ENCODE measurements at regions not wholly inside any gene's neighbourhood (a gene's known extent, or its start where the extent isn't known, plus 50 kb on each side); places are given as distances from the start of the nearest gene placed in this dataset.
"Not testable (repeated sequence)": the region's sequence is repeated elsewhere in the genome, so short reads cannot be mapped to it uniquely, and the experiment has no call there.

DNA sequence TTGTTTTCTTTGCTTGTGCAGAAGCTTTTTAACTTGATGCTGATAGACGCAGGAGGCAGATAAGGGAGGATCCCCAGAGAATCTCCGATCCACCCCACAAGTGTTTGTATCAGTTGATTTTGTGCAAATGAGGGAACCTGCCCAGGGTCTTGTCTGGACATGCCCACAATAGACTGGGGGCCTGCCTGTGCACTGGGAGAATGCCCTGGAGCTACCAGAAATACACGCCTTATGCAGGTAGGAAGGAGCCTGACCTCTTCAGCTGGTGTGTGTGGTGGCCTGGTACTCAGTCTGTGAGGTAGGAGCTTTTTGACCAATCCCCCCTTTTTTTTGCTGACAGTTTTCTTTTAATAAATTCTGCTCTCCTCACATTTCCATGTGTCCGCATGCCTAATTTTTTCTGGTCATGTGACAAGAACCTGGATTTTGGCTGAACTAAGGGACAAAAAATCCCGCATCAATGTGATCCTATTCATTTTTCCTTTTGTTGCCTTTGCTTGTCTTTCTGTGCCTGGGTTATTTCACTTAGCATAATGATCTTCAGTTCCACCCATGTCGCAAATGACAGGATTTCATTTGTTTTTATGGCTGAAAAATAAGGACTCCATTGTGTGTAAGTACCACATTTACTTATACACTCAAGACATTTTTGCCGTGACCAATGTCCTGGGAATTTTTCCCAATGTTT lies 430.6 kb upstream of the NRG3 start:
- DNase-seq (ENCODE audit: low read depth), result no peak

DNA sequence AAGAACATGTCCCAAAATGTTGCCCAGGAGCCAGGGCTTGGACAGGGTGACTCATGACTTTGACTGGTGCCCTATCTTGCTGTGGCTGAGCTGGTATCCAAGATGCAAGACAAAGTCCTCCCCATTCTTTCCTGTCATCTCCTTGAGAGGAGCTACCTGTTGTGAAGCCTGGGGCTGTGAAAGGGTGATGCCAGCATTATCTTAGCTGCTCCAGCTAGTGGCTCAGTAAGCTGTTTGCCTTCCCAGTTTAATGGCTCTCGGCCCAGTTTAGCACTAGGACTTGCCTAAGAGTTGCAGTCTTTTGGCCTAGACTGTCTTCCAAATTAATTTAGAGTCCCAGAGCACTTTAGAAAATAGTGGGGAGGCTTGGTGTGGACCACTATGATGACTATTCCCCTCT lies 424.3 kb upstream of the NRG3 start:
- no peak for DNase-seq (ENCODE audit: low read depth)

DNA sequence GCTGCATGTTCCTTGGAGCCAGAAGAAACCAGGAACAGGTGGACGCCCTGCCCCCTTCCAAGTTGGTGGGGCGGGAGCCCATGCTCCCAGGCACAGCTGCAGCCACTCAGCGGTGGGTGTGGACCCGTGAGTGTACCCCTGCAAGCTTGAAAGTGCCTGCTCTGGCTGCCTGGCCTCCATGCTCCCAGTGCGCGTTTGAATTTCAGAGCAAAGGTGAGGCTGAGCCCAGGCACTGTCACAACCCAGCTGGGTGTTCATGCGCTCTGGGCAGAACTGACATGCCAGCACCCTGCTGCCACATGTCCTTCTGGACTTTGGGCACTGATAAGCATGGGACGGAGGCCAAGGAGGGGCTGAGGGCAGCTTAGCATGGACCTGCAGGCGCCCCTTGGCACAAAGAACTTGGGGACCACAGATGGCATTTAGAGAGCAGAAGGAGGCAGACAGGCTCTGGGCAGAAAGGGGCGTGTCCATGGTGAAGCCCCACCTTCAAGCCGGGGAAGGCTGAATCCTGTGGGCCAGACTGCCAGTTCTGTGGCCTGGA lies 402.0 kb upstream of the NRG3 start:
- DNase-seq (ENCODE audit: low read depth), result no peak

DNA sequence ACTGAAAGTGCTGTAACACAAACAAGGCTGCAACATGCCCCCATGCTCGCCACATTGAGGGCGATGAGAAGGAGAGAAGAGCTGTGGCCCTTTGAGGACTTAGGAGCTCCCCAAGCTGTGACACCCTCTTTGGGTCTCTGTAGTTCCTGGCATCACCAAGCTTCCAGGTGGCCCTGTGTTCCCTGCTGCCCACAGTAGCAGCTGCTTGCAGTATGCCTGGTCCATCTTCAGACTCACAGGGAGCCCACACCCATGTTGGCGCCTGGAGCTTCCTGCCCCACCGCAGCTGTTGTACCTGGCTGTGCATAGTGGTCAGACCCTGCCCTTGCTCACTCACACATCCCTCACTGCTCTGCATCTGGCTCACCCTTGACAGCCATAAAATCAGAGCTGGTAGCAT lies 401.2 kb upstream of the NRG3 start:
- DNase-seq (ENCODE audit: low read depth), result no peak

DNA sequence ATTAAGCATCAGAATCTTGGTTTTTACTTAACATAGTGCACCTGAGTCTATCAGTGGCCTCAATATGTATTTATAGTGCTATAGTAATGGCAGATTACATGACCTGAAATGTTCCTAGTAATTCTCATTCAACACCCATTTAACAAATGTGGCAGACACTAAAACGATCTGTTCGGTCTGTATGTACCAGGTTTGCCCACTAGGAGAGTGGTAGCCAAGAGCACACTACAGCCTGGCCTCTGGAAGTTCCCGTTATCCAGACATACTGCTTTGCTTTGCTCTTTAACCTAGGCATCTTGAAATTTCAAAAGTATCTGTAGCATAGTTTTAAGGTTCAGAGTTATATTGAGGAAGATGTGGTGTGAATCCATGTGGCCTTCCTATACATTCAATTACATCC lies 395.7 kb upstream of the NRG3 start:
- DNase-seq (ENCODE audit: low read depth), result no peak

DNA sequence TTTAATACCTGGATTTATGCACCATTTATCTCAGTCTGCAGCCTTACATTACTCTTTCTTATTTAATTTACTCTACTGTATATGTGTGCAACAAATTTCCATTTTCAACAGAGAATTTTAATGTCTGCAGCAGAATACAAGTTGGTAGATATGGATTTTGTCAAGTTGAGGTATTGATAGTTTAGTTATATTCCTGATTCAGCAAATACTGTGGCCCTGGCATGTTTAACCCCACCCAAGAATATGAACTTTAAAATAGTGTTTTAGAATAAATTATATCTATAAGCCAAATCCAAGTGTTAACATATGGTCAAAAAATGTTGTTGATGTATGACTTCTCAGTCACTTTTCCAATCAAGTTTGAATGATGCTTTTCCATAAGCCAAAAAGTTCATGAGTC lies 378.4 kb upstream of the NRG3 start:
- DNase-seq (ENCODE audit: low read depth), result no peak

DNA sequence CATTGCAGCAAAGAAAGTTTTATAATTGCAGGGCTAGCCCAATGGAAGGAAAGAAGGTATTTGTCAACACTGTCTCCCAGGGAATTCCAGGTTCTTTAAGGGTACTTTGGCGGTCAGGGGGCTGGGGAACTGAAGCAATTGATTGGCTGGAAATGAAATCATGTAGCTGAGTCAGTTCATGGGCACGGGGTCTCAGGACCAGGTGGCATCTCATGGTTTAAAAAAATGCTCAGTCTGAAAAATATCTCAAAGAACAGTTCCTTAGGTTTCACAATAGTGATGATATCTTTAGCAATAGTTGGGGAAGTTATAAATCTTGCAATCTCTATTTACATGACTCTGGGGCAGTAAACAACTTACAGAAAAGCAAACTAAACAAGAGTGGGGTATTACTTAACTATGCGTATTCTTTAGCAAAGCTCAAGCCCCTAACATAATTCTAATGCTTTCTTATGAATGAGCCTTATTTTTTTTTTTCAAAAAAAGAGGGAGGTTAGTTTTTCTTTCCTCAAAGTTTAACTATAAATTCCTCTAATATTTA lies 376.9 kb upstream of the NRG3 start:
- no peak for DNase-seq (ENCODE audit: low read depth)

DNA sequence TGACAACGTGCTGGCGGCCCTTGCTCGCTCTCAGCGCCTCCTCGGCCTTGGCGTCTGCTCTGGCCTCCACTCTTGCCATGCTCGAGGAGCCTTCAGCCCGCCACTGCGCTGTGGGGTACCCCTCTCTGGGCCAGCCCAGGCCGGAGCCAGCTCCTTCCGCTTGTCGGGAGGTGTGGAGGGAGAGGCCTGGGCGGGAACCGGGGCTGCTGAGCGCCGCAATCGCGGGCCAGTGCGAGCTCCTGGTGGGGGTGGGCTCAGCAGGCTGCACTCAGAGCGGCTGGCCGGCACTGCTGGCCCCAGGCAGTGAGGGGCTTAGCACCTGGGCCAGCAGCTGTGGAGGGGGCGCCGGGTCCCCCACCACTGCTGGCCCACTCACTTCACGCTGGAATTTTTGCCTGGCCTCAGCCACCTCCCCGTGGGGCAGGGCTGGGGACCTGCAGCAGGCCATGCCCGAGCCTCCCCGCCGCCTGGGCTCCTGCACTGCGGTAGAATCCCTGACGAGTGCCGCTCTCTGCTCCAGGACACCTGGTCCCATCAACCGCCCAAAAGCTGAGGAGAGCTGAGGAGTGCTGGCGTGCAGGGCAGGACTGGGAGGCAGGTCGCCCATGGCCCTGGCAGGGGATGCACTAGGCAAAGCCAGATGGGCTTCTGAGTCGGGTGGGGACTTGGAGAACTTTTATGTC lies 372.2 kb upstream of the NRG3 start:
- DNase-seq (ENCODE audit: low read depth), result no peak

DNA sequence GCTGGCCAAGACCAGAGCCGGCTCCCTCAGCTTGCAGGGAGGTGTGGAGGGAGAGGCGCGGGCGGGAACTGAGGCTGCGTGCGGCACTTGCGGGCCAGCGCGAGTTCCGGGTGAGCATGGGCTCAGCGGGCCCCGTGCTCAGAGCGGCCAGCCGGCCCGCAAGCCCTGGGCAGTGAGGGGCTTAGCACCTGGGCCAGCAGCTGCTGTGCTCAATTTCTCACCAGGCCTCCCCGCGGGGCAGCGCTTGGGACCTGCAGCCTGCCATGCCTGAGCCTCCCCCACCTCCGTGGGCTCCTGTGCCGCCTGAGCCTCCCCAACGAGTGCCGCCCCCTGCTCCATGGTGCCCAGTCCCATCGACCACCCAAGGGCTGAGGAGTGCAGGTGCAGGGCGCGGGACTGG lies 369.2 kb upstream of the NRG3 start:
- DNase-seq (ENCODE audit: low read depth), result not testable (repeated sequence)

DNA sequence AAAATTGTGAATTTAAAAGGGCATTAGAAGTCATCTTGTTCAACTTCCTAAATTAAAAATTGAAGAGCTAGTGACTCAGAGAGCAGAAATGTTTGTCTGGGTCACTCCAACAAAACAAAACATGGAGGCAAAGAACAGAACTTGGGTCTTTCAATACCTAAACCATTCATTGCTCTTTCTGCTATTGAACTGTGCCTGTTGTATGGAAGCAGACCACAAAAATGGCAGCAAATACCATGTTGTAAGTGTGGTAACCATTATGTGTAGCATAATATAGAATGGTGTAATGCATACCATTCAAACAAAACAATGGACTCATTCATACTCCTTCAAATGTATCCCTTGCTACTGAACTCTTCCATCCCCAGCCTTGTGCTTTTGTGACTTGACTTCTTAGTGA lies 360.2 kb upstream of the NRG3 start:
- DNase-seq (ENCODE audit: low read depth), result no peak

DNA sequence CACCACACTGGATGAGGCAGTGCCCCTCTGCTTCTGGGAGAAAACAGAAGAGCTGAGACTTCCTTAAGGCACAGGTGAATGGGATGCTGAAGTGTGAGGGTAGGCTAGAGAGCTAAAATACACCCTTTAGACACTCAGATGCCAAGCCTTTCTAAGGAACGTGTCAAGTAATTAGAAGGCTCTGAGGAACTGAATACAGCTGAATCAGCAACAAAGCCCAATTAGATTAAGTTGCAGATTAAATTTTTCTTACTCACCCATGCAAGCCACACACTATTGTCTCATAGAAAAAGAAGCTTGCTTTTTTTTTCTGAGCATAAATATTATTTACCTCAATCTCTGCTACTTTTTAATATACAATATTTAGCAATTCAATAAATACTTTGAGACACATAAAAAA lies 354.3 kb upstream of the NRG3 start:
- no peak for DNase-seq (ENCODE audit: low read depth)

DNA sequence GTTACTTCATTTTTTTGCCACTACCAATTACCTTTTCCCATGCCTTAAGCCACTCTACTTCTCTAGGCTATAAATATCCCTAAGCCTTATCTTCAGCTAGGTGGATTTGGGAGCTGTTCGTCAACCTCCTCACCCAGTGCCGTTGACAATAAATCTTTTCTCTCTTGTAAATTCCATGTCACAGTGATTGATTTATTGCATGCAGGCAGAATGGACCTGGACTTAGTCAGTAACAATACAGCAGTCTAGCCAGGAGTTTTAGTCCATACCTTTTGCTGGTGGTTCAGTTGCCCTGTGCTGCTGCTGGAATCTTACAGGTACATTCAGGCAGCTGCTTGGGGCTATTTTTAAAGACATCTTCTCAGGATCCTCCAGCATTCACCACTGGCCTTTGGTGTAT lies 350.5 kb upstream of the NRG3 start:
- no peak for DNase-seq (ENCODE audit: low read depth)

DNA sequence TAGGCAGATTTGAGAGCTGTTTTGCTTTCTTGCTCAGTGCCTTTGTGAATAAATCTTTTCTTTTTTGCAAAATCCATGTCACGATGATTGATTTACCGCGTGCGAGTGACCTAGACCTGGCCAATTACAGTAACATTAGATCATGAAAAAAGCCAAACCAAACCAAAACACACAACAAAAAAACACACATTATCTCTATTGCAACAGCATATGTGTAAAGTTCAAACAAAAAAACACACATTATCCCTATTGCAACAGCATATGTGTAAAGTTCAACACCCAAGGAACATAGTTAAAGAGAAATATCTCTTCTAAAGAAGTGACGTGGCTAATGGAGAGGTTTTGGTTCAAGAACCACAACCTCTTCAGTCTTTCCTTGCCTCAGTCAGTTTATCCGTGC lies 342.6 kb upstream of the NRG3 start:
- no peak for DNase-seq (ENCODE audit: low read depth)

DNA sequence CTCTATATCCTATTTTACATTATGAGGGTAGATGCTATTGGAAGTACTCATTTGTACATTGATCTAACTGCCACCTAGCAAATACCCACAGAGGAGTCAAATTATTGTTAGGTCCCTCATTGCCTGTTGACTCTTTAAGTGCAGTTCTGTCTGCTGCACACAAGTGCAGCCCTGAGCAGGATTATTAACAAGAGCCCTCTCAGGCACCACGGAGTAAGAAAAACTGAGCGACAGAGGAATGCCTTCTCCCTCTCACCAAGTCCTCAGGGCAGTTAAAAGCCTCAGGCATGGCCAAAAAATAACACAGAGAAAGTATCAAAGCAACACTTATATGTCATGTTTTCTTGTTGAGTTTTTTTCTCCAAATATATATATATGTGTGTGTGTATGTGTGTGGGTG lies 340.0 kb upstream of the NRG3 start:
- DNase-seq (ENCODE audit: low read depth), result no peak

DNA sequence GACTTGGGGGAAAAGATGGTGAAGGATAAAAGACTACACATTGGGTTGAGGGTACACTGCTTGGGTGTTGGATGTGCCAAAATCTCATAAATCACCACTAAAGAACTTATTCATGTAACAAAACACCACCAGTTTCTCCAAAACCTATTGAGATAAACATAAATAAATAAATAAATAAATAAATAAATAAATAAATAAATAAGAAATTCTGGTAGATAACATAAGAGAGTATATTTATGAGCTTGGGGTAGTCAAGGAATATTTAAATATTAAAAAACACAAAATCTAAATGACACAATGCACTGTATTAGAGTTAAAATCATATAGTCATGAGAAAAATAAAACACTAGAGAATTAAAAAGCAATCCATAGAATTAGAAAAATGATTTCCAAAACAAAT lies 333.5 kb upstream of the NRG3 start:
- DNase-seq (ENCODE audit: low read depth), result no peak

DNA sequence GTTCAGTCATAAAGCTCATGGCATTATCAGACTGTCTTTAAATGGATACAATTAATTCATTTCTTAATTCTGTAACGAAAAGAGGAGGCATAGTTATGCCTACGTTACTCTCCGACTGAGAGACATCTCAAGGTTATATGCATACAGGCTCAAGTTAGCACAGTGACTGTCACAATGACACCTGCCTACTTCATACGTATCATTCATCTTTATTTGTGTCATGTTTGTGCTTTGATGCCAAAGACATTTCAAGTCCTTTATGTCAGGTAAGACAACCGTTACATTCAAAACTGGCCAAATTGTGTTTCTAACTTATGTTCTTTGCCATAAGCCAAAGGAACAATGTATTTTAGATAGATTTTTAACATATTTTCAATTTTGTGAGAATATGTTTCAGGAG lies 328.8 kb upstream of the NRG3 start:
- no peak for DNase-seq (ENCODE audit: low read depth)

DNA sequence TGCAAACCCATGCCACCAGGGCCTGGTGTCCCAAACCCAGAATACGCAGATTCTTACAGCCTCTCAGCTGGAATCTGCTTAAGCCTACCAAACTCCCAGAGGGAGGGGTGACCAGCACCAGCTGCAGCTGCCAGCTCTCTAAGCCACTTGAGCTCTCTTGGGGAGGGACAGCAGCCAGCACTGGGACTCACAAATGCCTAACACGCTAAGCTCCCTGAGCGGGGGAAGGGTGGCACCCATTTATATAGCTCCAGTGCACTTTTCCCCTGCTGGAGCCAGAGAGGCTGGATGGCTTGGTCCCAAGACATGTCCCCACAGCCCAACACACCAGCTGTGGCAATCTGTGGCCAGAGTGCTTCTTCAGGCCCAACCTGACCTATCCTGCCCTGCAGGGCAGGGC lies 326.8 kb upstream of the NRG3 start:
- no peak for DNase-seq (ENCODE audit: low read depth)

DNA sequence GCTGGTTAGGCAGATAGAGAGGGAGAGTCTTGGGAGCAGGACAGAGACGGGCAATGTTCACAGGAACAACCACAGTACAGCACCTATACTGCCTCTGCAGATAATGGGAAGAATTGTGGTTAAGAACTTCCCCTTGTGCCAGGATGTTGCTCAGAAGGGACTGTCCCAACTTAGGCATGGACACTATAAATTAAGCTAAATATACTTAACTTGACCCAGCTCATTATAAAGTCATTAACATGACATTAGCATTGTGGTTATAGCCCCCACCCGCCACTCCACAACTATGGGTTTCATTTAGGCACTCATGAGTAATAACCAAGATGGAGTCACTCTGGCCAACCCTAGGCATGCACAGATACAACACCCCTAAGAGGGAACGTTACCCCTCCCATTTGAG lies 310.9 kb upstream of the NRG3 start:
- no peak for DNase-seq (ENCODE audit: low read depth)

DNA sequence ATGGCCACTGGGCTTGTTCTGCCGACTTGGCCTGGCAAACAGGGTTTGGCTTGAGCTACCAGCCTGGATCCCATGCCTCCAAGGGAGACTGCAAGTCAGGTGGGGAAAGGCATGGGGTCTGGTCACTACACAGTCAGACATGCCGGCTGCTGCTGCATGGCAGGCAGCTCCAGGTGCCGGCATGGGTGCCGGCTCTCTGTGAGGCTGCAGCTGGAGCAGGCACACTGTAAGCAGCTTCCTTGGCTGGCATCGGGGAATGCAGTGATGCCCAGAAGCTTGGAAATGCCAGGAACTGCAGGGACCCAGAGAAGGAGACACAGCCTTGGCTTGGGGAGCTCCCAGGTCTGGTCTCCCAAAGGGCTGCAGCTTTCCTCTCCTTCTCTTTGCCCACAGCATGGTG lies 305.5 kb upstream of the NRG3 start:
- DNase-seq (ENCODE audit: low read depth), result no peak

DNA sequence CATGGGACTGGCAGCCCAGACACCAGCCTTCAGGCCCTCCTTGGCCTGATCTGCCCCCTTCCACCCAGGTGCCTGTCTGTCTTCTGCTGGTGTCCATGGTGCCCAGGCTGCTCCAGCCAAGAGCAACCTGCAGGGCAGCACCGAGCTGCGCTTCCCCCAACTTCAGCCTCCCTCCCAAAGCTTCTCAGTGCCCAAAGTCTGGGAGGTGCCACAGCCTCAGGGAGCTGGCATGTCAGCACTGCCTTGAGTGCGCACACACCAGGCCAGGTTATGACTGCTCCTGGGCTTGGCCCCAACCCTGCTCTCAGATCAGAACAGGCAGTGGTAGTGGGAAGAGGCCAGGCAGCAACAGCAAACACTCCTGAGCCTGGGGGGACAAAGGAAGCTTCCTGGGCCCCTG lies 304.6 kb upstream of the NRG3 start:
- DNase-seq (ENCODE audit: low read depth), result no peak

DNA sequence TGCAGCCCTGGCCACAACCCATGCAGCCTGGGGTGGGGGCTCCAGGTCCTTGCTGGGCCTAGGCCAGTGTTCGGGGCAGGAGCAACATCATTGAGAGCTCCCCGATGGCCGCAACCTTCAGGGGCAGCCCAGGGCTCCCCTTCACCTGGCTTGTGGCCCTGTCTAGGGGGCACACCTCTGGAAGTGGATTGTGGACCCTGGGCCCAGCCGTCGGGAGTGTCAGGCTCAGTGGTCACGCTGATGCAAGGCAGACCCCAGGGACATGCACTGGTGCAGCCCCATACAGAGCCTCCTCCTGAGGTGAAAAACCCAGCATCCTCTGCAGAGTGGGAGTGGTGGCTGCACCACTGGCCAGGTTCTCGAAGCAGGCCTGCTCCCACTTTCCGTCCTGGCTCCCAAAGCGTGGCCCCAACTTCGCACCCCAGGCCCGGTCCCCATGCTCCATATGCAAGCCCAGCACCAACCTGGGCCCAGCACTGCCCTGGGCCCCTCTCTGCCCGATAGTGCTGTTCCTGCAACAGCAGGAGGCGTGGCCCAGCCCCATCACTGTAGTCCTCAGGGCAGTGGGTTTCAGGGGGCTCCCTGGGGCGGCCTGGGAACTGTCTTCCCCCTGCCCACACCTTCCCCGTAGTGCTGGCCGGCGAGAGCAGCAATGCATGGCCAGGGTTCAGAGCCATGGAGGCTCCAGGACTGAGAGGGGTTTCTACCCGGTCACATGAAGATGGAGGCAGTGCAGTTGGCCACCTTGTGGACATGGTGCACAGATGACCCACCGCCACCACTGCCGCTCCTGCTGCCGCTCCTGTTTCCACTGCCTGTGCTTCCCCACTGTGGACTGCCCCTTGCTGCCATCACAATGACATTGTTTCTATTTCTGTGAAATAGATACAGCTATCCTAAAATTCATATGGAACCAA lies 303.9 kb upstream of the NRG3 start:
- no peak for DNase-seq (ENCODE audit: low read depth)

DNA sequence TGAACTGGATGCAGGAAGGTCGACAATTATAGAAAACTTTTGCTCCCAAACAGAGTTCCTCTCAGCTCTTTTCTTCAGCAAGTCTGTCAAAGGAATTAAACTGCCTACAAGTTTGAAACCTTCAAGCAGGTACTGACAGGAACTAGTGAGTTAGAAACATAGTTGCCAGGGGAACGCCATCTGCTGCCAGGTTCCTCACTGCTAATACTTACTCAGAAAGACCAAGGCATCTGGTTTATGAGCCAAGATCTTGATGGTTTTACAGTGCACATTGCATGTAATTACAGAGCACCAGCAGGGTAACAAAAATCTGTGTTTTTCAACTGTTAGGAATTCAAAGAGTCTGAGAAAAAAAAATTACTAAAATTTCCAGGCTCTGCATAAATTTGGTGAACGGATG lies 300.0 kb upstream of the NRG3 start:
- no peak for DNase-seq (ENCODE audit: low read depth)

DNA sequence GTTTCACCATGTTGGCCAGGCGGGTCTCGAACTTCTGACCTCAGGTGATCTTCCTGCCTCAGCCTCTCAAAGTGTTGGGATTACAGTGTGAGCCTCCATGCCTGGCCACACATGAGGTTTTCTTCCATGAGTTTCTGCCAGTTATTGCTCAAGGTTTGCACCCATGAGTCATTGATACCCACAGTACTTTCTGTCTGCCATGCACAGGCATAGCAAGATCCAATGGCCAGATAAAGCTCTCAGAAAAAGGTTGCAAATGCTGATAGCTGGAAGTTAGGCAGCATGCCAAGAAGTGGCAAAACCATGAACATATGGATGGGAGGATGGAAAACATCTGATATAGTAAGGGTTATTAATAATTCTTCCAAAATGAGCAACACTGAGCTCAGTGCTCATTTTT lies 298.7 kb upstream of the NRG3 start:
- no peak for DNase-seq (ENCODE audit: low read depth)

Data from activated T-cell treated with anti-CD3 and anti-CD28 coated beads for 1 hour (primary cell).